ENCODE measurements at regions not wholly inside any gene's neighbourhood (a gene's known extent, or its start where the extent isn't known, plus 50 kb on each side); places are given as distances from the start of the nearest gene placed in this dataset.
A peak's percentile ranks its signal among the peaks of the same experiment; 100 is the strongest.

- H3K27ac ChIP-seq (ENCODE audit: low read depth, low read length): no peak overlapping the region
- DNase-seq: peak in 1 of 2 donors; percentile 28
- H3K27me3 ChIP-seq (ENCODE audit: insufficient read depth, low read length): no peaks in the 10 kb centered on the region
- H3K9ac ChIP-seq (ENCODE audit: low read length): no peak overlapping the region
- H2BK5ac ChIP-seq (ENCODE audit: low read depth, low read length, poor library complexity): no peak overlapping the region
- no peak overlapping the region for H3K4ac ChIP-seq (ENCODE audit: low read depth, low read length)
- H3K79me2 ChIP-seq (ENCODE audit: control insufficient read depth, insufficient read depth, low read length, poor library complexity): peaks cover 2% of the 10 kb centered on the region
- no peak overlapping the region for H2BK120ac ChIP-seq (ENCODE audit: insufficient read depth, low read length, poor library complexity)
- no peak overlapping the region for H2AK5ac ChIP-seq (ENCODE audit: low read length)
- H3K9me3 ChIP-seq (ENCODE audit: insufficient read depth, low read depth, low read length): peaks cover 6% of the 10 kb centered on the region
- H3K18ac ChIP-seq (ENCODE audit: low read length): no peak overlapping the region
- no peak overlapping the region for H3K4me2 ChIP-seq (ENCODE audit: low read length)
- H3K36me3 ChIP-seq (ENCODE audit: control insufficient read depth in 1 of 2, insufficient read depth in 2 of 2, low read length in 2 of 2): no peaks in the 10 kb centered on the region
- WGBS (ENCODE audit: extremely low coverage, insufficient coverage, insufficient read length): no CpG with 5 or more reads among the region's 22 CpGs
- peaks cover 12 to 14% of the 10 kb centered on the region in 2 experiments for H3K4me1 ChIP-seq (ENCODE audit: control insufficient read depth in 1 of 2, insufficient read depth in 2 of 2, low read length in 2 of 2)
- no peak overlapping the region for H2AFZ ChIP-seq (ENCODE audit: insufficient read depth, low read length, poor library complexity)
- no peak overlapping the region for H3K14ac ChIP-seq (ENCODE audit: low read length)
- H3K23ac ChIP-seq (ENCODE audit: low read length): no peak overlapping the region
- no peak overlapping the region for H4K12ac ChIP-seq (ENCODE audit: low read depth, low read length)
- H4K91ac ChIP-seq (ENCODE audit: low read depth, low read length): no peak overlapping the region
- H3K4me3 ChIP-seq (ENCODE audit: low read depth, low read length): peak overlapping the region; percentile 18
- H2BK12ac ChIP-seq (ENCODE audit: low read length): no peak overlapping the region
- H4K8ac ChIP-seq (ENCODE audit: low read depth, low read length): no peak overlapping the region
- H3K79me1 ChIP-seq (ENCODE audit: low read length): peaks cover 6% of the 10 kb centered on the region
Measured at GRCh38 chr16:85398688-85399582, 214.2 kb upstream of the GSE1 start.

GRCh38 chr16:85399583-85400284 lies 213.4 kb upstream of the GSE1 start:
- H3K4me3 ChIP-seq (ENCODE audit: low read depth, low read length): no peak overlapping the region
- H3K23ac ChIP-seq (ENCODE audit: low read length): no peak overlapping the region
- peaks cover 11 to 14% of the 10 kb centered on the region in 2 experiments for H3K4me1 ChIP-seq (ENCODE audit: control insufficient read depth in 1 of 2, insufficient read depth in 2 of 2, low read length in 2 of 2)
- H2BK5ac ChIP-seq (ENCODE audit: low read depth, low read length, poor library complexity): no peak overlapping the region
- no peak overlapping the region for H2BK12ac ChIP-seq (ENCODE audit: low read length)
- H4K91ac ChIP-seq (ENCODE audit: low read depth, low read length): no peak overlapping the region
- H3K79me1 ChIP-seq (ENCODE audit: low read length): peaks cover 6% of the 10 kb centered on the region
- H2AK5ac ChIP-seq (ENCODE audit: low read length): no peak overlapping the region
- H3K9ac ChIP-seq (ENCODE audit: low read length): no peak overlapping the region
- peaks cover 2% of the 10 kb centered on the region for H3K79me2 ChIP-seq (ENCODE audit: control insufficient read depth, insufficient read depth, low read length, poor library complexity)
- WGBS (ENCODE audit: extremely low coverage, insufficient coverage, insufficient read length): no CpG with 5 or more reads among the region's 23 CpGs
- no peak overlapping the region for H3K27ac ChIP-seq (ENCODE audit: low read depth, low read length)
- no peak overlapping the region for H4K12ac ChIP-seq (ENCODE audit: low read depth, low read length)
- no peak overlapping the region for H3K4me2 ChIP-seq (ENCODE audit: low read length)
- no peak overlapping the region for H3K14ac ChIP-seq (ENCODE audit: low read length)
- no peak overlapping the region for H2BK120ac ChIP-seq (ENCODE audit: insufficient read depth, low read length, poor library complexity)
- no peaks in the 10 kb centered on the region for H3K36me3 ChIP-seq (ENCODE audit: control insufficient read depth in 1 of 2, insufficient read depth in 2 of 2, low read length in 2 of 2)
- H3K4ac ChIP-seq (ENCODE audit: low read depth, low read length): no peak overlapping the region
- H4K8ac ChIP-seq (ENCODE audit: low read depth, low read length): no peak overlapping the region
- no peak for DNase-seq
- no peaks in the 10 kb centered on the region for H3K27me3 ChIP-seq (ENCODE audit: insufficient read depth, low read length)
- peaks cover 6% of the 10 kb centered on the region for H3K9me3 ChIP-seq (ENCODE audit: insufficient read depth, low read depth, low read length)
- no peak overlapping the region for H2AFZ ChIP-seq (ENCODE audit: insufficient read depth, low read length, poor library complexity)
- no peak overlapping the region for H3K18ac ChIP-seq (ENCODE audit: low read length)

- Histone ChIP-seq H3K23ac (ENCODE audit: low read length) (peak overlapping the region; percentile 28), H3K36me3 (ENCODE audit: control insufficient read depth in 1 of 2, insufficient read depth in 2 of 2, low read length in 2 of 2) (no peaks in the 10 kb centered on the region), H3K79me1 (ENCODE audit: low read length) (peaks cover 6% of the 10 kb centered on the region), H4K91ac (ENCODE audit: low read depth, low read length) (no peak overlapping the region), H3K14ac (ENCODE audit: low read length) (no peak overlapping the region), H2AK5ac (ENCODE audit: low read length) (no peak overlapping the region), H3K4me3 (ENCODE audit: low read depth, low read length) (no peak overlapping the region), H3K9me3 (ENCODE audit: insufficient read depth, low read depth, low read length) (peaks cover 6% of the 10 kb centered on the region), H4K8ac (ENCODE audit: low read depth, low read length) (no peak overlapping the region), H3K18ac (ENCODE audit: low read length) (no peak overlapping the region), H3K27me3 (ENCODE audit: insufficient read depth, low read length) (no peaks in the 10 kb centered on the region), H3K4me2 (ENCODE audit: low read length) (no peak overlapping the region), H2BK120ac (ENCODE audit: insufficient read depth, low read length, poor library complexity) (no peak overlapping the region), H2BK5ac (ENCODE audit: low read depth, low read length, poor library complexity) (no peak overlapping the region), H3K4ac (ENCODE audit: low read depth, low read length) (no peak overlapping the region), H2AFZ (ENCODE audit: insufficient read depth, low read length, poor library complexity) (no peak overlapping the region), H3K27ac (ENCODE audit: low read depth, low read length) (no peak overlapping the region), H2BK12ac (ENCODE audit: low read length) (no peak overlapping the region), H3K4me1 (ENCODE audit: control insufficient read depth in 1 of 2, insufficient read depth in 2 of 2, low read length in 2 of 2) (peaks cover 7 to 14% of the 10 kb centered on the region in 2 experiments), H3K79me2 (ENCODE audit: control insufficient read depth, insufficient read depth, low read length, poor library complexity) (peaks cover 2% of the 10 kb centered on the region), H3K9ac (ENCODE audit: low read length) (no peak overlapping the region), H4K12ac (ENCODE audit: low read depth, low read length) (no peak overlapping the region)
- WGBS (ENCODE audit: extremely low coverage, insufficient coverage, insufficient read length): no CpG with 5 or more reads among the region's 25 CpGs
- DNase-seq: no peak
Measured at GRCh38 chr16:85400305-85401205, 212.6 kb upstream of the GSE1 start.

GRCh38 chr16:85401370-85401916 lies 211.7 kb upstream of the GSE1 start:
- Histone ChIP-seq H3K9ac (ENCODE audit: low read length) (no peak overlapping the region), H3K27ac (ENCODE audit: low read depth, low read length) (no peak overlapping the region), H2BK5ac (ENCODE audit: low read depth, low read length, poor library complexity) (no peak overlapping the region), H3K79me2 (ENCODE audit: control insufficient read depth, insufficient read depth, low read length, poor library complexity) (no peaks in the 10 kb centered on the region), H3K9me3 (ENCODE audit: insufficient read depth, low read depth, low read length) (peaks cover 5% of the 10 kb centered on the region), H2AK5ac (ENCODE audit: low read length) (no peak overlapping the region), H3K4ac (ENCODE audit: low read depth, low read length) (no peak overlapping the region), H4K91ac (ENCODE audit: low read depth, low read length) (no peak overlapping the region), H3K36me3 (ENCODE audit: control insufficient read depth in 1 of 2, insufficient read depth in 2 of 2, low read length in 2 of 2) (no peaks in the 10 kb centered on the region), H2AFZ (ENCODE audit: insufficient read depth, low read length, poor library complexity) (no peak overlapping the region), H3K4me3 (ENCODE audit: low read depth, low read length) (no peak overlapping the region), H4K12ac (ENCODE audit: low read depth, low read length) (no peak overlapping the region), H4K8ac (ENCODE audit: low read depth, low read length) (no peak overlapping the region), H3K23ac (ENCODE audit: low read length) (no peak overlapping the region), H3K14ac (ENCODE audit: low read length) (no peak overlapping the region), H3K79me1 (ENCODE audit: low read length) (peaks cover 4% of the 10 kb centered on the region), H3K18ac (ENCODE audit: low read length) (no peak overlapping the region), H2BK12ac (ENCODE audit: low read length) (no peak overlapping the region), H3K27me3 (ENCODE audit: insufficient read depth, low read length) (no peaks in the 10 kb centered on the region), H3K4me1 (ENCODE audit: control insufficient read depth in 1 of 2, insufficient read depth in 2 of 2, low read length in 2 of 2) (peaks cover 5 to 8% of the 10 kb centered on the region in 2 experiments), H2BK120ac (ENCODE audit: insufficient read depth, low read length, poor library complexity) (no peak overlapping the region), H3K4me2 (ENCODE audit: low read length) (no peak overlapping the region)
- WGBS (ENCODE audit: extremely low coverage, insufficient coverage, insufficient read length): no CpG with 5 or more reads among the region's 16 CpGs
- DNase-seq: no peak

All from trophoblast cell (in vitro differentiated cells and primary cell).